Gastroesophageal sphincter (tissue), 3 donors: ENCODE measurements at regions not wholly inside any gene's neighbourhood (a gene's known extent, or its start where the extent isn't known, plus 50 kb on each side); places are given as distances from the start of the nearest gene placed in this dataset.

Source experiments
- EP300 ChIP-seq: sonication (generic); formaldehyde crosslinking; IDR thresholded peaks from one replicate; pipeline ENCODE4 v1.6.1; 2017; ENCODE audit warnings: antibody characterized with exemption, mild to moderate bottlenecking
- POLR2A ChIP-seq, 2 donors: fragments of 450-650 bp; IDR thresholded peaks; one replicate each; pipeline ENCODE4 v1.6.1; 2017; ENCODE audit warnings: antibody characterized with exemption in 2 of 2, mild to moderate bottlenecking in 2 of 2, moderate library complexity in 1 of 2
- TF ChIP-seq, protein P1 (sequence below), 4 experiments: fragments of 200-600 bp in 2 of 4; fragments of 450-650 bp in 2 of 4; sonication (generic) in 1 of 4; IDR thresholded peaks; one replicate each; pipeline ENCODE4 v1.5.1; 2017 to 2019; ENCODE audit warnings: antibody characterized with exemption in 4 of 4, mild to moderate bottlenecking in 2 of 4, moderate library complexity in 2 of 4

DNA sequence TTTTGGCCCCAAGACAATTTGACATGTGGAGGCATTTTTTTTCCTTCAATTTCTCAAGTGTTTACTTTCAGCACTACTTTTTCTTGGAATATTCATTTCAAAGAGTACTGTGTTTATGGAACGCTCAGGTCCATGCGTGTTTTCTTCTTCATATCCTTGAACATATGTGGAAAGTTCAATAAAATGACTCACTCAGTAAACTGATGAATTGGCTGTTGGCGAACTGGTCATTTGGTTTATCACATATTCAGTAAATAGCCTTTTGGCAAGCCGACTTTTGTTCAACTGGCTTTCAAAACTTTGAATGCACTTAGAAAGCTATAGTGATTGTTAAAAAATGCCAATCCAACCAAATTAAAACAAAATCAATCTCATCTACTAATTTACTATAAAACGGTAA is 964.6 kb upstream of the SLC35B3 start:
- TF ChIP-seq POLR2A (IDR thresholded peaks at IDR 0.05): no peak
- TF ChIP-seq, protein P1, sequence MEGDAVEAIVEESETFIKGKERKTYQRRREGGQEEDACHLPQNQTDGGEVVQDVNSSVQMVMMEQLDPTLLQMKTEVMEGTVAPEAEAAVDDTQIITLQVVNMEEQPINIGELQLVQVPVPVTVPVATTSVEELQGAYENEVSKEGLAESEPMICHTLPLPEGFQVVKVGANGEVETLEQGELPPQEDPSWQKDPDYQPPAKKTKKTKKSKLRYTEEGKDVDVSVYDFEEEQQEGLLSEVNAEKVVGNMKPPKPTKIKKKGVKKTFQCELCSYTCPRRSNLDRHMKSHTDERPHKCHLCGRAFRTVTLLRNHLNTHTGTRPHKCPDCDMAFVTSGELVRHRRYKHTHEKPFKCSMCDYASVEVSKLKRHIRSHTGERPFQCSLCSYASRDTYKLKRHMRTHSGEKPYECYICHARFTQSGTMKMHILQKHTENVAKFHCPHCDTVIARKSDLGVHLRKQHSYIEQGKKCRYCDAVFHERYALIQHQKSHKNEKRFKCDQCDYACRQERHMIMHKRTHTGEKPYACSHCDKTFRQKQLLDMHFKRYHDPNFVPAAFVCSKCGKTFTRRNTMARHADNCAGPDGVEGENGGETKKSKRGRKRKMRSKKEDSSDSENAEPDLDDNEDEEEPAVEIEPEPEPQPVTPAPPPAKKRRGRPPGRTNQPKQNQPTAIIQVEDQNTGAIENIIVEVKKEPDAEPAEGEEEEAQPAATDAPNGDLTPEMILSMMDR (IDR thresholded peaks at IDR 0.05): no peak
- TF ChIP-seq EP300: no peak
